AG09319 (cell line): ENCODE measurements at regions not wholly inside any gene's neighbourhood (a gene's known extent, or its start where the extent isn't known, plus 50 kb on each side); places are given as distances from the start of the nearest gene placed in this dataset.
A peak's percentile ranks its signal among the peaks of the same experiment; 100 is the strongest.

Experiments used
- DNase-seq: peaks from one replicate; pipeline ENCODE4 v3.0.0-alpha.2; 2010; ENCODE audit warnings: low read depth; ENCODE audit errors: extremely low read depth
- TF ChIP-seq, protein P1 (sequence below): IDR thresholded peaks from 2 replicates; pipeline ENCODE4 v1.5.1; 2011; ENCODE audit warnings: low read depth, mild to moderate bottlenecking, inconsistent platforms, low read length, moderate library complexity

DNA sequence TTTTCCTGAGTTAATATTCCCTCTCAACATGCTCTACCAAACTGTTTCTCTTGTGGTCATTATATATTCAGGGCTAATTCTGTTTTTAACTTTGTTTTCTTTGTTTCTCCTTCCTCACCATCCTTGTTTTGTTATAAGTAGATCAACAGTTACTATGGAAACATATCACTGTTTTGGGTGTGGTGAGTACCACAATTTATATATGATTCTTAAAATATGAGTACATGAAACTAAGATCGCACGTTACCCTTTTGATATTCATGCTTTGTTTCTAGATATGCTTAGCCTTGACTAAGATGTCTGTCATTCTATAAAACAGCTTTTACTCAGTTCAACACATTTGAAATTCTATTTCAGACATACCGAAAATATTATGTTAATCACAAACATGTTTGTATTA lies 232.3 kb upstream of the ITGA4 start:
- TF ChIP-seq, protein P1, sequence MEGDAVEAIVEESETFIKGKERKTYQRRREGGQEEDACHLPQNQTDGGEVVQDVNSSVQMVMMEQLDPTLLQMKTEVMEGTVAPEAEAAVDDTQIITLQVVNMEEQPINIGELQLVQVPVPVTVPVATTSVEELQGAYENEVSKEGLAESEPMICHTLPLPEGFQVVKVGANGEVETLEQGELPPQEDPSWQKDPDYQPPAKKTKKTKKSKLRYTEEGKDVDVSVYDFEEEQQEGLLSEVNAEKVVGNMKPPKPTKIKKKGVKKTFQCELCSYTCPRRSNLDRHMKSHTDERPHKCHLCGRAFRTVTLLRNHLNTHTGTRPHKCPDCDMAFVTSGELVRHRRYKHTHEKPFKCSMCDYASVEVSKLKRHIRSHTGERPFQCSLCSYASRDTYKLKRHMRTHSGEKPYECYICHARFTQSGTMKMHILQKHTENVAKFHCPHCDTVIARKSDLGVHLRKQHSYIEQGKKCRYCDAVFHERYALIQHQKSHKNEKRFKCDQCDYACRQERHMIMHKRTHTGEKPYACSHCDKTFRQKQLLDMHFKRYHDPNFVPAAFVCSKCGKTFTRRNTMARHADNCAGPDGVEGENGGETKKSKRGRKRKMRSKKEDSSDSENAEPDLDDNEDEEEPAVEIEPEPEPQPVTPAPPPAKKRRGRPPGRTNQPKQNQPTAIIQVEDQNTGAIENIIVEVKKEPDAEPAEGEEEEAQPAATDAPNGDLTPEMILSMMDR: no peak
- no peak for DNase-seq

DNA sequence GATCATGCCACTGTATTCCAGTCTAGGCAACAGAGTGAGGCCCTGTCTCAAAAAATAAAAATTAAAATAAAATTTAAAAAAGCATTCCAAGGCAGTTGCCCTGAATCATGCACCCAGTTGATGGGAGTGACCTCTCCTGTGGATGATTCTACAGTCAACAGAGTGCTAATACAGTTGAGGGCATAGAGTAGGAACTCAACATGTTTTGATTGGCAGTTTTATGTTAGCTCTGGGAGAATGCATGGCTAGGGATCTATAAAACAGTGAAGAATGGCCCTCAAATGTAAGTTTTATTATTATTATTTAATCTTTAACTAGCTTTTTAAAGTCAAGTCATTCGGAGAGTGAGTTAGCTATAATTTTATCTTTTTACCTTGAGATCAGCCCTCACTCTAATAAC lies 228.5 kb upstream of the ITGA4 start:
- no peak for DNase-seq
- TF ChIP-seq, protein P1: no peak

DNA sequence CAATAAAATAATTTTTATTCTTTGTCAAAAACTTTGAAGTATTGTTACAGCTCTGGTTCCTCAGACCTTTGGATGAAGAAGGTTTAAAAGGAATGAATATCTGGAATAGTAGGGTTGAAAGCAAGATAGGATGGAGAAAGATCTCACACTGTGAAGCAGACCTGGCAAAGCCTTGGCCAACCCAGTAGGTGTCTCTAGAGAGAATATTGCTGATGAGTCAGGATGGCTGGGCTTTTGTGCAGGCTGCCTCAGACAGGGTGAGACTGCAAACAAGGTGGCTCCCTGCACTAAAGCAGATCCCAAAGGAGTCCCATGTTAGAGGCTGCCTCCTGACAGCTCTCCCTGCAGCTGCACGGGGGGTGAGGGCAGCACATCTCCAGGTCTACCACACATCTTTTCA lies 226.0 kb upstream of the ITGA4 start:
- DNase-seq: no peak
- TF ChIP-seq, protein P1: no peak

DNA sequence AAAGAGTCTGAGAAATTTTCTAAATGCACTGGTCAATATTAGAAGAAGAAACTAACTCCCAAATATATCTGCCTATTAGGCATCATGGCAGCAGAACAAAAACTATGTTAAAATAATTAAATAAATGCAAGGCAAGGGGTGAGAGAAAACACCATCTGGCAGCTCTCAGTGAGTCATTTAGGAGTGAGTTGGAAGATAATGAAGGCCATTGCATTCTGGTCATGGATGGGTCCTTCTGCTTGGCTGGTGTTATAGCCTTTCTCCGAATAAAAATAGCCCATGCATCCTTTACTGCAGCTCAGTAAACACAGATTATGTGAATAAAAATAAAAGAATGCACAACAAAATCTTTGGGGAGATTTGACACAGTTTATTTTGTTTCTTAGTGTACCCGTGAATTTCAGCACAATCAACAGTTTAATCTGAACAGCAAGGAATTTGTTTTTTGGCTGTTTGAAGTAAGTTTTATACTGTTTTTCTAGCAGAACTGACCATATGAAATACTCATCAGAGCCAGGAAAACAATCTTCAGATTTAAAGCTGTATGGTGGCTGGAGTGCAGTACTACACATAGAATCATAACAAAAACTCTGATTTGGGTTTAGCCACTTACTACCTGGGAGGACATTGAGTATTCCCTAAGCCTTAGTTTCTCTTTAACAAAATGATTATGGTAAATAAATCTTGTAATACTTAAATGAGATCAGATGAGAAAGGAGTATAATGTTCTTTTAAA lies 225.1 kb upstream of the ITGA4 start:
- TF ChIP-seq, protein P1: no peak
- DNase-seq: peak; percentile 20

DNA sequence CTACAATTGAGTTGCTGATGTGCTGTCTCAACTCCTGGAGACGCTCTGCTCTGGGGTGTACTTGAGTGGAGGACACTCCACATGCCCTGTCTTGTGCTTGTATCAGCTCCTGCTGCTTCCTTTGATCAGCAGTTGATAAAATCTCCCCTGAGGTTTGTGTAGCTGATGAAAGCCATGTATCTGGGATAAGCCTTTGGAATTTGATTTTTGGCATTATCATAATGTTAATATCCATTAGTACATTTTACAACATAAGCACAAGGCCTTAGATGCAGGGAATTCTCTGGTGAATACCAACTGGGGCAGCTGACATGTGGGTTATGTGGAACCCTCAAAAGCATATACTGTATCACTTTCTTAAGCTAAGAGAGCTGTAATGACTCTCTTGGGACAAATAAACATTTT lies 222.7 kb upstream of the ITGA4 start:
- TF ChIP-seq, protein P1: no peak
- DNase-seq: no peak

DNA sequence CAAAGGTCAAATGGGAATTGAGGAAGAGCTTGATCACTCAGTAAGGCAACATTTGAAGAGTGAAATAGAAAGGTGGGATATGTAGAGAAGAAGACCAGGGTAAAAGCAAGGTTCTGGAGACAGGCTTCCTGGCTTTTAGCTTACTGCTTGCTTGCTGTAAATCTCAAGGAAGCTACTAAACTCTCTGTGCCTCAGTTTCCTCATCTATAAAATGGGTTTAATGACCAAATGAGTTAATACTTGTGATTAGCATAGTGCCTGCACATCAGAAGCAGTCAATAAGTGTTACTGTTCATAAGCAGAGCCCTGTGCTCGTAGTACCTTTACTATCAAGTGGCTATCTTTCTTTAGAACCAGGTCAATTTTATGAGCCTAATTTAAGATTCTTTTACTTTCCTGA lies 222.2 kb upstream of the ITGA4 start:
- no peak for DNase-seq
- TF ChIP-seq, protein P1: no peak

DNA sequence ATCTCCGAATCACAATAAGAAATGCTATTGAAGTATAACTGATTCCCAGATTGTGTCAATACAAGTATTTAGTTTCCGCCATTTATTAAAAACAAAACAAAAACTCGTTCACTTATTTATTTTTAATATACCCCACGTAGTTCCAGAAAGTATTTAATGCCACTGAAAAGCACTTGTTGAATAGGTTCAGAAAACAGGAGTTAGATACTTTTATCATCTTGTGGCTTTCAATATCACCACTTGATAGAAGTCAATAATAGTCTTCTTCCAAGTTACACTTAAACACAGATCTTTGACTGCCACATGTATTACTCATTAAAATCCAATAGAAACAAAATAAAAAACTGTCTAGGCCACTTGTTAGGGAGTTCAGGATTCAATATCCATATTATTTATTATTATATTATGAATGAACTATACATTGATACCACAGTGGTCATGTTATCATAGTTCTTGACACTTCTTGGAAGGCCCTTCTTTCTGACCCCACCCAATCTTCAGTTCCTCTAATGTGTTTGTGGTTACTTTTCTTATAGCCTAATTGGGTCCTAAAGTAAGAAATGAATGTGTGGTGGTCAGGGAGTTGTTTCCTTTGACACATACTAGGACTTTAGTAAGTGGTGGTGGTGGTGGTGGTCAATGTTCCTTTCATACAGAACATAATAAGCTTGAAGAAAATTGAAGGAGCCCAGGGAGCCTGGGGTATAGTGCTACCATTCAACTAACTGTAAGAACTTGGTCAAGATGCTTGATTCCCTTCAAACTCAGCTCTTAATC lies 221.3 kb upstream of the ITGA4 start:
- TF ChIP-seq, protein P1: no peak
- no peak for DNase-seq
